ENCODE measurements at regions not wholly inside any gene's neighbourhood (a gene's known extent, or its start where the extent isn't known, plus 50 kb on each side); places are given as distances from the start of the nearest gene placed in this dataset.

GRCh38 chr5:67465537-67466207 lies 269.1 kb upstream of the CD180 start:
- ATAC-seq (no peak), FAIRE-seq (no peak), DNase-seq (ENCODE audit: low read depth in 1 of 2, low spot score in 1 of 2) (no peak)
- TF ChIP-seq CHD4 (IDR thresholded peaks at IDR 0.05; ENCODE audit: borderline replicate concordance) = no peak
- no peak for TF ChIP-seq ATOH8 (CRISPR knock-in tag; IDR thresholded peaks at IDR 0.05; ENCODE audit: low read depth)
- no peak for TF ChIP-seq FOXS1 (CRISPR knock-in tag; IDR thresholded peaks at IDR 0.05)
- H3K4me3 ChIP-seq = no peak overlapping the region
- H3K4me2 ChIP-seq = no peak overlapping the region
- no peak overlapping the region for H3K27ac ChIP-seq
- ChIA-PET CTCF (no interaction called here), POLR2A (interaction anchor here (0.6 kb wide), 1 partner anchor 14 kb away, joined by 5 read pairs; no protein-coding TSS in a partner anchor)
- no peaks in the 10 kb centered on the region for H3K4me1 ChIP-seq
- no peaks in the 10 kb centered on the region for H3K9me3 ChIP-seq

GRCh38 chr5:67462147-67462546 lies 265.5 kb upstream of the CD180 start:
- no peak for ATAC-seq
- no peak for DNase-seq (ENCODE audit: low read depth in 1 of 2, low spot score in 1 of 2)
- 0% methylated on average over 1 of the region's 1 CpG for WGBS (ENCODE audit: missing lambda C conversion rate)
- no peak overlapping the region for H3K4me2 ChIP-seq
- ChIA-PET POLR2A (no interaction called here), CTCF (no interaction called here)
- H3K4me3 ChIP-seq = no peak overlapping the region
- no peak overlapping the region for H3K27ac ChIP-seq
- TF ChIP-seq USF2 (IDR thresholded peaks at IDR 0.05) (no peak), MAFK (IDR thresholded peaks at IDR 0.05; ENCODE audit: partially characterized antibody) (no peak), MAZ (IDR thresholded peaks at IDR 0.05; ENCODE audit: borderline replicate concordance, low read depth, low read length) (no peak), EP300 (IDR thresholded peaks at IDR 0.05) (no peak), GATA3 (IDR thresholded peaks at IDR 0.05; ENCODE audit: borderline replicate concordance) (no peak), TP53 (CRISPR knock-in tag; IDR thresholded peaks at IDR 0.05) (no peak), FOXS1 (CRISPR knock-in tag; IDR thresholded peaks at IDR 0.05) (no peak), ZSCAN20 (CRISPR knock-in tag; IDR thresholded peaks at IDR 0.05) (no peak), E2F6 (IDR thresholded peaks at IDR 0.05; ENCODE audit: borderline replicate concordance, low read depth) (no peak), FOSB (CRISPR knock-in tag; IDR thresholded peaks at IDR 0.05) (no peak), RARB (CRISPR knock-in tag; IDR thresholded peaks at IDR 0.05) (no peak), JUN (IDR thresholded peaks at IDR 0.05) (no peak), PHF8 (IDR thresholded peaks at IDR 0.05; ENCODE audit: borderline replicate concordance, low read depth) (no peak), NFE2L2 (conservative IDR thresholded peaks at IDR 0.05; ENCODE audit: low read length) (no peak), EHF (CRISPR knock-in tag; IDR thresholded peaks at IDR 0.05) (no peak)
- no peak for FAIRE-seq
- no peaks in the 10 kb centered on the region for H3K4me1 ChIP-seq
- no peaks in the 10 kb centered on the region for H3K9me3 ChIP-seq

- H3K4me2 ChIP-seq = no peak overlapping the region
- H3K9me3 ChIP-seq = no peaks in the 10 kb centered on the region
- FAIRE-seq = no peak
- no peaks in the 10 kb centered on the region for H3K4me1 ChIP-seq
- no peak for ATAC-seq
- H3K27ac ChIP-seq = no peak overlapping the region
- no peak for DNase-seq (ENCODE audit: low read depth in 1 of 2, low spot score in 1 of 2)
- TF ChIP-seq SREBF2 (IDR thresholded peaks at IDR 0.05) (no peak), HOXB5 (CRISPR knock-in tag; IDR thresholded peaks at IDR 0.05) (no peak), TFCP2L1 (CRISPR knock-in tag; IDR thresholded peaks at IDR 0.05) (no peak), PBX3 (IDR thresholded peaks at IDR 0.05) (no peak), BHLHE40 (IDR thresholded peaks at IDR 0.05; ENCODE audit: low read depth, low read length) (no peak), CTCF (IDR thresholded peaks at IDR 0.05) (no peak), USF2 (IDR thresholded peaks at IDR 0.05) (no peak), CEBPB (IDR thresholded peaks at IDR 0.05) (no peak), EP300 (IDR thresholded peaks at IDR 0.05) (no peak), NFE2L2 (conservative IDR thresholded peaks at IDR 0.05; ENCODE audit: low read length) (no peak), RNF2 (IDR thresholded peaks at IDR 0.05; ENCODE audit: borderline replicate concordance, low read depth) (no peak), JUN (IDR thresholded peaks at IDR 0.05) (no peak), FOSL2 (IDR thresholded peaks at IDR 0.05) (no peak), FOSL2 (CRISPR knock-in tag; IDR thresholded peaks at IDR 0.05) (no peak), MYC (IDR thresholded peaks at IDR 0.05; ENCODE audit: borderline replicate concordance, low read length) (no peak), CBX8 (IDR thresholded peaks at IDR 0.05) (no peak), POLR2AphosphoS2 (conservative IDR thresholded peaks at IDR 0.05; ENCODE audit: low read length) (no peak)
- no peak overlapping the region for H3K4me3 ChIP-seq
- POLR2A ChIA-PET = no interaction called here
- CTCF ChIA-PET = interaction anchor here (0.8 to 0.9 kb wide), 3 partner anchors 11 to 214 kb away, joined by 3 to 5 read pairs (median 3); no protein-coding TSS in a partner anchor
Measured at GRCh38 chr5:67459253-67459652, 262.7 kb upstream of the CD180 start.
